HEK293 (cell line): ENCODE measurements at regions not wholly inside any gene's neighbourhood (a gene's known extent, or its start where the extent isn't known, plus 50 kb on each side); places are given as distances from the start of the nearest gene placed in this dataset.

Experiments used
- CTCF ChIA-PET: fragments of 350-600 bp; formaldehyde crosslinking; extraction: SDS; loops from one replicate; lab custom pipeline; 2021; ENCODE audit warnings: antibody characterized with exemption; lab: Yijun Ruan, JAX
- POLR2A ChIA-PET: fragments of 300-600 bp; formaldehyde crosslinking; extraction: SDS; loops from one replicate; lab custom pipeline; 2020; ENCODE audit warnings: antibody characterized with exemption, inconsistent platforms; lab: Yijun Ruan, JAX
- H3K27ac ChIP-seq: fragments of 200-500 bp; sonication (Bioruptor generic); 2 replicates; pipeline ENCODE4 v1.5.1; 2014; ENCODE audit warnings: low read depth, low read length, control low read depth, inconsistent platforms; ENCODE audit errors: extremely low read depth
- H3K36me3 ChIP-seq, 2 experiments: fragments of 200-500 bp in 1 of 2; sonication (Bioruptor generic) in 1 of 2; 1 replicate in 1 of 2; 2 replicates in 1 of 2; pipeline ENCODE4 v1.5.1; 2014 to 2017; ENCODE audit warnings: inconsistent platforms in 2 of 2, low read length in 2 of 2; ENCODE audit not compliant: control insufficient read depth in 2 of 2, insufficient read depth in 1 of 2
- H3K4me1 ChIP-seq: fragments of 200-500 bp; sonication (Bioruptor generic); 2 replicates; pipeline ENCODE4 v1.5.1; 2014; ENCODE audit warnings: mild to moderate bottlenecking, low read length, inconsistent platforms; ENCODE audit not compliant: control insufficient read depth, insufficient read depth
- H3K4me3 ChIP-seq: 2 replicates; pipeline ENCODE4 v1.5.1; 2011; ENCODE audit warnings: low read depth, mild to moderate bottlenecking, control low read depth, low read length, moderate library complexity
- H3K9me3 ChIP-seq: fragments of 200-500 bp; sonication (Bioruptor generic); 2 replicates; pipeline ENCODE4 v1.5.1; 2014; ENCODE audit warnings: low read depth, low read length, inconsistent platforms; ENCODE audit not compliant: control insufficient read depth, insufficient read depth
- ELK4 ChIP-seq: IDR thresholded peaks from 2 replicates; pipeline ENCODE4 v1.6.1; 2011; ENCODE audit warnings: mild to moderate bottlenecking, low read depth, low read length, borderline replicate concordance
- FEZF1 ChIP-seq: fragments of 450-650 bp; formaldehyde crosslinking; IDR thresholded peaks from 2 replicates; pipeline ENCODE4 v1.5.1; 2016; ENCODE audit warnings: missing biosample characterization, missing genetic modification characterization
- GLIS1 ChIP-seq: fragments of 450-650 bp; formaldehyde crosslinking; IDR thresholded peaks from 2 replicates; pipeline ENCODE4 v1.5.1; 2016; ENCODE audit warnings: missing biosample characterization, missing genetic modification characterization
- HIC1 ChIP-seq: fragments of 450-650 bp; formaldehyde crosslinking; IDR thresholded peaks from 2 replicates; pipeline ENCODE4 v1.5.1; 2016; ENCODE audit warnings: missing biosample characterization, missing genetic modification characterization
- KLF16 ChIP-seq: fragments of 450-650 bp; formaldehyde crosslinking; IDR thresholded peaks from 2 replicates; pipeline ENCODE4 v1.5.1; 2017; ENCODE audit warnings: missing biosample characterization, missing genetic modification characterization
- KLF8 ChIP-seq: fragments of 450-650 bp; formaldehyde crosslinking; IDR thresholded peaks from 2 replicates; pipeline ENCODE4 v1.5.1; 2016; ENCODE audit warnings: missing biosample characterization, missing genetic modification characterization
- OSR2 ChIP-seq: fragments of 450-650 bp; formaldehyde crosslinking; IDR thresholded peaks from 2 replicates; pipeline ENCODE4 v1.5.1; 2016; ENCODE audit warnings: missing biosample characterization, missing genetic modification characterization
- PRDM1 ChIP-seq: fragments of 450-650 bp; formaldehyde crosslinking; IDR thresholded peaks from 2 replicates; pipeline ENCODE4; 2016; ENCODE audit warnings: missing biosample characterization, missing genetic modification characterization
- PRDM10 ChIP-seq: fragments of 450-650 bp; formaldehyde crosslinking; IDR thresholded peaks from 2 replicates; pipeline ENCODE4 v1.5.1; 2016; ENCODE audit warnings: missing biosample characterization, missing genetic modification characterization
- PRDM6 ChIP-seq: fragments of 450-650 bp; formaldehyde crosslinking; IDR thresholded peaks from 2 replicates; pipeline ENCODE4 v1.5.1; 2017; ENCODE audit warnings: missing biosample characterization, missing genetic modification characterization
- SP7 ChIP-seq: fragments of 450-650 bp; formaldehyde crosslinking; IDR thresholded peaks from 2 replicates; pipeline ENCODE4 v1.5.1; 2016; ENCODE audit warnings: missing biosample characterization, missing genetic modification characterization
- TSHZ1 ChIP-seq: fragments of 450-650 bp; formaldehyde crosslinking; IDR thresholded peaks from 2 replicates; pipeline ENCODE4 v1.5.1; 2016; ENCODE audit warnings: missing biosample characterization, missing genetic modification characterization, borderline replicate concordance
- ZBTB17 ChIP-seq: fragments of 450-650 bp; formaldehyde crosslinking; IDR thresholded peaks from 2 replicates; pipeline ENCODE4 v1.5.1; 2016; ENCODE audit warnings: missing biosample characterization, missing genetic modification characterization
- ZEB2 ChIP-seq: fragments of 450-650 bp; formaldehyde crosslinking; IDR thresholded peaks from 2 replicates; pipeline ENCODE4 v1.5.1; 2016; ENCODE audit warnings: missing biosample characterization, missing genetic modification characterization
- ZNF175 ChIP-seq: fragments of 450-650 bp; formaldehyde crosslinking; IDR thresholded peaks from 2 replicates; pipeline ENCODE4 v1.5.1; 2016; ENCODE audit warnings: missing biosample characterization, missing genetic modification characterization
- ZNF24 ChIP-seq: fragments of 450-650 bp; formaldehyde crosslinking; IDR thresholded peaks from 2 replicates; pipeline ENCODE4 v1.5.1; 2016; ENCODE audit warnings: missing biosample characterization, missing genetic modification characterization
- ZNF366 ChIP-seq: fragments of 450-650 bp; formaldehyde crosslinking; conservative IDR thresholded peaks from 2 replicates; pipeline ENCODE4 v1.5.1; 2016; ENCODE audit warnings: missing biosample characterization, missing genetic modification characterization
- ZNF621 ChIP-seq: fragments of 450-650 bp; formaldehyde crosslinking; IDR thresholded peaks from 2 replicates; pipeline ENCODE4 v1.5.1; 2017; ENCODE audit warnings: missing biosample characterization, missing genetic modification characterization
- ZNF629 ChIP-seq: fragments of 450-650 bp; formaldehyde crosslinking; IDR thresholded peaks from 2 replicates; pipeline ENCODE4 v1.5.1; 2017; ENCODE audit warnings: missing biosample characterization, missing genetic modification characterization
- ZNF830 ChIP-seq: fragments of 450-650 bp; IDR thresholded peaks from 2 replicates; pipeline ENCODE4 v1.5.0; 2018; ENCODE audit warnings: missing biosample characterization, missing genetic modification characterization, low read depth, mild to moderate bottlenecking, moderate library complexity
- ZNF843 ChIP-seq: fragments of 450-650 bp; formaldehyde crosslinking; IDR thresholded peaks from 2 replicates; pipeline ENCODE4 v1.5.1; 2016; ENCODE audit warnings: missing biosample characterization, missing genetic modification characterization
- ZXDB ChIP-seq: fragments of 450-650 bp; formaldehyde crosslinking; IDR thresholded peaks from 2 replicates; pipeline ENCODE4 v1.5.1; 2016; ENCODE audit warnings: missing biosample characterization, missing genetic modification characterization

GRCh38 chr11:92383430-92383829, 158.8 kb downstream of the FAT3 start:
- peak; percentile 44; the same call in 1 of the 2 replicates for TF ChIP-seq HIC1 (tag by site-specific recombination)
- TF ChIP-seq ZBTB17 (tag by site-specific recombination): peak; percentile 30; the same call in 1 of the 2 replicates
- TF ChIP-seq OSR2 (tag by site-specific recombination): 0 out of 2 replicates have a peak, but pooled peaks have one; percentile 10
- 0 out of 2 replicates have a peak, but pooled peaks have one; percentile 17 for TF ChIP-seq TSHZ1
- 0 out of 2 replicates have a peak, but pooled peaks have one; percentile 29 for TF ChIP-seq ZXDB (tag by site-specific recombination)
- TF ChIP-seq ELK4: no peak
- peak; percentile 71 for TF ChIP-seq ZNF629
- TF ChIP-seq FEZF1 (tag by site-specific recombination): peak; percentile 67
- no peak for TF ChIP-seq KLF16 (tag by site-specific recombination)
- no peak for TF ChIP-seq ZNF621 (tag by site-specific recombination)
- TF ChIP-seq PRDM10: 0 out of 2 replicates have a peak, but pooled peaks have one; percentile 26
- TF ChIP-seq KLF8 (tag by site-specific recombination): 0 out of 2 replicates have a peak, but pooled peaks have one; percentile 16
- TF ChIP-seq ZNF843 (tag by site-specific recombination): 0 out of 2 replicates have a peak, but pooled peaks have one; percentile 15
- TF ChIP-seq SP7 (tag by site-specific recombination): peak; percentile 48
- TF ChIP-seq ZNF175 (tag by site-specific recombination): no peak
- TF ChIP-seq ZNF830: no peak
- 0 out of 2 replicates have a peak, but pooled peaks have one; percentile 30 for TF ChIP-seq ZNF24 (tag by site-specific recombination)
- TF ChIP-seq PRDM1 (tag by site-specific recombination): peak; percentile 47
- 0 out of 2 replicates have a peak, but pooled peaks have one; percentile 35 for TF ChIP-seq ZNF366
- peak; percentile 55; the same call in 1 of the 2 replicates for TF ChIP-seq GLIS1
- TF ChIP-seq ZEB2 (tag by site-specific recombination): peak; percentile 71; the same call in 1 of the 2 replicates
- TF ChIP-seq PRDM6 (tag by site-specific recombination): peak; percentile 29; the same call in 1 of the 2 replicates
- TF ChIP-seq, all 188 proteins: peak for 17
- ChIA-PET POLR2A (no interaction called here), CTCF (no interaction called here)
- Histone ChIP-seq H3K4me1 (peaks cover 10% of the 10 kb centered on the region), H3K36me3 (no peaks in the 10 kb centered on the region), H3K27ac (no peak overlapping the region), H3K4me3 (no peak overlapping the region), H3K9me3 (no peaks in the 10 kb centered on the region)
